KMS-11 (cell line): ENCODE measurements at regions not wholly inside any gene's neighbourhood (a gene's known extent, or its start where the extent isn't known, plus 50 kb on each side); places are given as distances from the start of the nearest gene placed in this dataset.
"Not testable (repeated sequence)": the region's sequence is repeated elsewhere in the genome, so short reads cannot be mapped to it uniquely, and the experiment has no call there.

Experiments
- H2AFZ ChIP-seq: fragments of 200-600 bp; sonication (generic); 2 replicates; pipeline ENCODE4 v1.6.1; 2016; ENCODE audit warnings: antibody characterized with exemption, mixed run types, low read depth
- H3K27ac ChIP-seq: fragments of 200-600 bp; sonication (generic); 2 replicates; pipeline ENCODE4 v1.6.1; 2016; ENCODE audit warnings: mild to moderate bottlenecking, mixed run types
- H3K27me3 ChIP-seq: fragments of 200-600 bp; sonication (generic); 2 replicates; pipeline ENCODE4 v1.6.1; 2017; ENCODE audit warnings: mild to moderate bottlenecking, low read depth, mixed run types, moderate library complexity; ENCODE audit not compliant: insufficient read depth
- H3K36me3 ChIP-seq: fragments of 200-600 bp; sonication (generic); 2 replicates; pipeline ENCODE4 v1.6.1; 2017; ENCODE audit warnings: mild to moderate bottlenecking, mixed run types; ENCODE audit not compliant: insufficient read depth
- H3K4me1 ChIP-seq: fragments of 200-600 bp; sonication (generic); 2 replicates; pipeline ENCODE4 v1.6.1; 2016; ENCODE audit warnings: mild to moderate bottlenecking, low read depth, mixed run types; ENCODE audit not compliant: poor library complexity, severe bottlenecking
- H3K4me2 ChIP-seq: fragments of 200-600 bp; sonication (generic); 2 replicates; pipeline ENCODE4 v1.7.0; 2016; ENCODE audit warnings: mild to moderate bottlenecking, mixed run types
- H3K4me3 ChIP-seq: fragments of 200-600 bp; sonication (generic); IDR thresholded peaks from 2 replicates; pipeline ENCODE4 v1.6.1; 2017; ENCODE audit warnings: low read depth, low read length, mixed read lengths; ENCODE audit not compliant: insufficient read depth
- H3K79me2 ChIP-seq: fragments of 200-600 bp; sonication (generic); 2 replicates; pipeline ENCODE4 v1.6.1; 2016; ENCODE audit warnings: low read depth, mixed run types; ENCODE audit not compliant: insufficient read depth
- H3K9ac ChIP-seq: fragments of 200-600 bp; sonication (generic); 2 replicates; pipeline ENCODE4 v1.6.1; 2016; ENCODE audit warnings: mild to moderate bottlenecking, mixed run types
- H4K20me1 ChIP-seq: fragments of 200-600 bp; sonication (generic); 2 replicates; pipeline ENCODE4 v1.6.1; 2016; ENCODE audit warnings: mild to moderate bottlenecking, mixed run types; ENCODE audit not compliant: insufficient read depth
- CTCF ChIP-seq: fragments of 200-600 bp; sonication (generic); conservative IDR thresholded peaks from 2 replicates; pipeline ENCODE4 v1.6.1; 2017; ENCODE audit warnings: low read depth, mild to moderate bottlenecking, antibody characterized with exemption, low read length, moderate library complexity, mixed read lengths

- no peaks in the 10 kb centered on the region for H3K4me1 ChIP-seq
- no peak overlapping the region for H3K9ac ChIP-seq
- H2AFZ ChIP-seq, result no peak overlapping the region
- H3K4me3 ChIP-seq, result no peak overlapping the region
- H3K27ac ChIP-seq, result no peak overlapping the region
- no peak overlapping the region for H3K4me2 ChIP-seq
- TF ChIP-seq CTCF, result no peak
- no peaks in the 10 kb centered on the region for H4K20me1 ChIP-seq
- H3K79me2 ChIP-seq, result no peaks in the 10 kb centered on the region
- no peaks in the 10 kb centered on the region for H3K27me3 ChIP-seq
- H3K36me3 ChIP-seq, result no peaks in the 10 kb centered on the region
These were observed 304.1 kb upstream of the FGF13 start for GRCh38 chrX:139015627-139016026.

- H3K4me2 ChIP-seq, result no peak overlapping the region
- no peak overlapping the region for H3K9ac ChIP-seq
- TF ChIP-seq CTCF, result no peak
These were observed 296.7 kb upstream of the FGF13 start for GRCh38 chrX:139008185-139008584.

GRCh38 chrX:139003856-139004527, 292.5 kb upstream of the FGF13 start:
- H4K20me1 ChIP-seq, H3K27me3 ChIP-seq, H3K27ac ChIP-seq, H3K4me3 ChIP-seq, H3K36me3 ChIP-seq, H2AFZ ChIP-seq, H3K4me2 ChIP-seq, H3K79me2 ChIP-seq, H3K4me1 ChIP-seq, H3K9ac ChIP-seq: not testable (repeated sequence)

More at GRCh38 chrX:139008185-139008584, 296.7 kb upstream of the FGF13 start:
- H3K4me1 ChIP-seq, result no peaks in the 10 kb centered on the region
- H3K4me3 ChIP-seq, result no peak overlapping the region
- no peaks in the 10 kb centered on the region for H4K20me1 ChIP-seq
- no peak overlapping the region for H3K27ac ChIP-seq
- H3K79me2 ChIP-seq, result no peaks in the 10 kb centered on the region
- no peak overlapping the region for H2AFZ ChIP-seq
- no peaks in the 10 kb centered on the region for H3K27me3 ChIP-seq
- no peaks in the 10 kb centered on the region for H3K36me3 ChIP-seq

- Histone ChIP-seq H3K36me3 (no peaks in the 10 kb centered on the region), H4K20me1 (no peaks in the 10 kb centered on the region), H3K4me2 (no peak overlapping the region), H3K27ac (no peak overlapping the region), H3K79me2 (no peaks in the 10 kb centered on the region), H3K9ac (no peak overlapping the region), H3K27me3 (no peaks in the 10 kb centered on the region), H2AFZ (no peak overlapping the region), H3K4me1 (no peaks in the 10 kb centered on the region), H3K4me3 (no peak overlapping the region)
- TF ChIP-seq CTCF, result no peak
These were observed 290.8 kb upstream of the FGF13 start for GRCh38 chrX:139002319-139002718.

- no peaks in the 10 kb centered on the region for H3K4me1 ChIP-seq
- no peak overlapping the region for H3K27ac ChIP-seq
- no peak overlapping the region for H3K9ac ChIP-seq
- H4K20me1 ChIP-seq, result no peaks in the 10 kb centered on the region
- TF ChIP-seq CTCF, result no peak
- no peak overlapping the region for H3K4me2 ChIP-seq
- H3K79me2 ChIP-seq, result no peaks in the 10 kb centered on the region
- H3K4me3 ChIP-seq, result no peak overlapping the region
- H2AFZ ChIP-seq, result no peak overlapping the region
- H3K27me3 ChIP-seq, result no peaks in the 10 kb centered on the region
- H3K36me3 ChIP-seq, result no peaks in the 10 kb centered on the region
These were observed 284.8 kb upstream of the FGF13 start for GRCh38 chrX:138996268-138996667.
